ENCODE measurements at regions not wholly inside any gene's neighbourhood (a gene's known extent, or its start where the extent isn't known, plus 50 kb on each side); places are given as distances from the start of the nearest gene placed in this dataset.

GRCh38 chr6:33856655-33857054 is 52.9 kb upstream of the MLN start:
- H3K27me3 ChIP-seq (ENCODE audit: insufficient read depth, low read depth): peaks cover 46% of the 10 kb centered on the region; the same call in 1 of the 2 replicates
- intact Hi-C loops (cut with micrococcal nuclease; ENCODE audit: unreplicated experiment): no loop called here
- BruUV-seq (replicated peaks): no TSS peak
- ChIA-PET CTCF (no interaction called here), POLR2A (ENCODE audit: unreplicated experiment) (no interaction called here)
- no peak overlapping the region for H3K4me3 ChIP-seq
- DNase-seq: no peak
- H3K4me2 ChIP-seq: no peak overlapping the region
- H3K9me3 ChIP-seq (ENCODE audit: insufficient read depth, low read depth): no peaks in the 10 kb centered on the region
- TF ChIP-seq EZH2 (IDR thresholded peaks at IDR 0.05; ENCODE audit: low read depth) (no peak), CTCF (conservative IDR thresholded peaks at IDR 0.05) (no peak)
- H3K4me1 ChIP-seq (replicated peaks; ENCODE audit: insufficient read depth): no peaks in the 10 kb centered on the region
- H2AFZ ChIP-seq: no peak overlapping the region
- H3K27ac ChIP-seq: no peak overlapping the region
- no peaks in the 10 kb centered on the region for H3K9me2 ChIP-seq (ENCODE audit: insufficient read depth)
- H3K36me3 ChIP-seq (ENCODE audit: low read depth): no peaks in the 10 kb centered on the region
- no peaks in the 10 kb centered on the region; the same call in 1 of the 2 replicates for H4K20me1 ChIP-seq (ENCODE audit: insufficient read depth)
- H3F3A ChIP-seq (ENCODE audit: insufficient read depth, low read depth): no peaks in the 10 kb centered on the region
- H3K79me2 ChIP-seq (ENCODE audit: low read depth): no peaks in the 10 kb centered on the region

GRCh38 chr6:33856031-33856590 is 52.3 kb upstream of the MLN start:
- POLR2A ChIA-PET (ENCODE audit: unreplicated experiment): no interaction called here
- Histone ChIP-seq H3K27ac (no peak overlapping the region), H4K20me1 (ENCODE audit: insufficient read depth) (no peaks in the 10 kb centered on the region; the same call in 1 of the 2 replicates), H3K4me1 (replicated peaks; ENCODE audit: insufficient read depth) (no peaks in the 10 kb centered on the region), H3K4me3 (no peak overlapping the region), H3F3A (ENCODE audit: insufficient read depth, low read depth) (no peaks in the 10 kb centered on the region), H3K9me3 (ENCODE audit: insufficient read depth, low read depth) (no peaks in the 10 kb centered on the region), H3K9me2 (ENCODE audit: insufficient read depth) (no peaks in the 10 kb centered on the region), H3K4me2 (no peak overlapping the region), H3K27me3 (ENCODE audit: insufficient read depth, low read depth) (peaks cover 46% of the 10 kb centered on the region; the same call in 1 of the 2 replicates), H3K36me3 (ENCODE audit: low read depth) (no peaks in the 10 kb centered on the region), H2AFZ (no peak overlapping the region), H3K79me2 (ENCODE audit: low read depth) (no peaks in the 10 kb centered on the region)
- no peak for TF ChIP-seq CTCF (conservative IDR thresholded peaks at IDR 0.05)
- no peak for TF ChIP-seq EZH2 (IDR thresholded peaks at IDR 0.05; ENCODE audit: low read depth)
- no peak for DNase-seq
- CTCF ChIA-PET: no interaction called here
- intact Hi-C loops (cut with micrococcal nuclease; ENCODE audit: unreplicated experiment): no loop called here
- BruUV-seq (replicated peaks): no TSS peak

- no peak for DNase-seq
- H3K4me1 ChIP-seq (replicated peaks; ENCODE audit: insufficient read depth): no peaks in the 10 kb centered on the region
- H2AFZ ChIP-seq: no peak overlapping the region
- H3K27me3 ChIP-seq (ENCODE audit: insufficient read depth, low read depth): peaks cover 43% of the 10 kb centered on the region; the same call in 1 of the 2 replicates
- TF ChIP-seq CTCF (conservative IDR thresholded peaks at IDR 0.05) (no peak), EZH2 (IDR thresholded peaks at IDR 0.05; ENCODE audit: low read depth) (no peak)
- POLR2A ChIA-PET (ENCODE audit: unreplicated experiment): no interaction called here
- H3K9me3 ChIP-seq (ENCODE audit: insufficient read depth, low read depth): no peaks in the 10 kb centered on the region
- H3K4me2 ChIP-seq: no peak overlapping the region
- H3F3A ChIP-seq (ENCODE audit: insufficient read depth, low read depth): no peaks in the 10 kb centered on the region
- no TSS peak for BruUV-seq (replicated peaks)
- no peak overlapping the region for H3K27ac ChIP-seq
- no peak overlapping the region for H3K4me3 ChIP-seq
- no peaks in the 10 kb centered on the region for H3K36me3 ChIP-seq (ENCODE audit: low read depth)
- intact Hi-C loops (cut with micrococcal nuclease; ENCODE audit: unreplicated experiment): no loop called here
- H4K20me1 ChIP-seq (ENCODE audit: insufficient read depth): no peaks in the 10 kb centered on the region; the same call in 1 of the 2 replicates
- no peaks in the 10 kb centered on the region for H3K9me2 ChIP-seq (ENCODE audit: insufficient read depth)
- H3K79me2 ChIP-seq (ENCODE audit: low read depth): no peaks in the 10 kb centered on the region
- CTCF ChIA-PET: no interaction called here
Measured at GRCh38 chr6:33854572-33855030, 50.8 kb upstream of the MLN start.
